Neural cell (in vitro differentiated cells): ENCODE measurements at regions not wholly inside any gene's neighbourhood (a gene's known extent, or its start where the extent isn't known, plus 50 kb on each side); places are given as distances from the start of the nearest gene placed in this dataset.

ENCODE experiments used
- H2AFZ ChIP-seq: fragments of 200-600, 300-800 bp; sonication (generic), shearing (Covaris generic); 2 replicates; pipeline ENCODE4 v1.6.0; 2014; ENCODE audit warnings: low read depth, mild to moderate bottlenecking, antibody characterized with exemption, low read length, moderate library complexity
- H3F3A ChIP-seq: fragments of 200-600 bp; shearing (Covaris generic); 2 replicates; pipeline ENCODE4 v1.6.1; 2016; ENCODE audit warnings: mild to moderate bottlenecking, moderate library complexity, mixed read lengths, antibody characterized with exemption, low read length; ENCODE audit not compliant: insufficient read depth, poor library complexity, severe bottlenecking
- H3K27ac ChIP-seq: fragments of 200-600, 300-800 bp; sonication (generic), shearing (Covaris generic); 2 replicates; pipeline ENCODE4 v1.5.1; 2014; ENCODE audit warnings: mild to moderate bottlenecking, low read length, moderate library complexity
- H3K27me3 ChIP-seq: fragments of 300-800, 200-600 bp; sonication (generic), shearing (Covaris generic); 2 replicates; pipeline ENCODE4 v1.6.0; 2014; ENCODE audit warnings: mild to moderate bottlenecking, low read depth, low read length, moderate library complexity; ENCODE audit not compliant: insufficient read depth
- H3K36me3 ChIP-seq: fragments of 300-800, 200-600 bp; sonication (generic), shearing (Covaris generic); 2 replicates; pipeline ENCODE4 v1.5.1; 2014; ENCODE audit warnings: mild to moderate bottlenecking, antibody characterized with exemption, low read length, moderate library complexity; ENCODE audit not compliant: insufficient read depth
- H3K4me2 ChIP-seq: fragments of 300-800, 200-600 bp; sonication (generic), shearing (Covaris generic); 2 replicates; pipeline ENCODE4 v1.6.0; 2014; ENCODE audit warnings: mild to moderate bottlenecking, low read length
- H3K4me3 ChIP-seq: fragments of 300-800, 200-600 bp; sonication (generic), shearing (Covaris generic); 2 replicates; pipeline ENCODE4 v1.5.1; 2014; ENCODE audit warnings: mild to moderate bottlenecking, low read length, moderate library complexity
- H3K79me2 ChIP-seq: fragments of 200-600 bp; shearing (Covaris generic); replicated peaks from 2 replicates; pipeline ENCODE4 v1.6.0; 2014; ENCODE audit warnings: mild to moderate bottlenecking, low read length, moderate library complexity; ENCODE audit not compliant: insufficient read depth
- H3K9ac ChIP-seq: fragments of 300-800, 200-600 bp; sonication (generic), shearing (Covaris generic); 2 replicates; pipeline ENCODE4 v1.6.1; 2016; ENCODE audit warnings: mild to moderate bottlenecking, low read length, mixed read lengths
- H3K9me2 ChIP-seq: fragments of 200-600 bp; shearing (Covaris generic); 2 replicates; pipeline ENCODE4 v1.6.1; 2016; ENCODE audit warnings: mild to moderate bottlenecking, low read length, mixed read lengths; ENCODE audit not compliant: insufficient read depth
- H3K9me3 ChIP-seq: fragments of 200-600, 300-800 bp; sonication (generic), shearing (Covaris generic); 2 replicates; pipeline ENCODE4 v1.6.1; 2016; ENCODE audit warnings: mild to moderate bottlenecking, mixed run types, low read length, moderate library complexity, mixed read lengths
- H4K20me1 ChIP-seq: fragments of 200-600 bp; shearing (Covaris generic); 2 replicates; pipeline ENCODE4 v1.6.1; 2016; ENCODE audit warnings: mild to moderate bottlenecking, mixed run types; ENCODE audit not compliant: insufficient read depth
- EP300 ChIP-seq: fragments of 450-650 bp; conservative IDR thresholded peaks from 2 replicates; pipeline ENCODE4 v1.6.1; 2014; ENCODE audit warnings: antibody characterized with exemption, mild to moderate bottlenecking, moderate library complexity; ENCODE audit not compliant: poor library complexity, severe bottlenecking
- EZH2 ChIP-seq: fragments of 200-600, 300-800 bp; shearing (Covaris generic), sonication (generic); IDR thresholded peaks from 2 replicates; pipeline ENCODE4 v1.6.1; 2014; ENCODE audit warnings: antibody characterized with exemption, low read length, borderline replicate concordance, mild to moderate bottlenecking; ENCODE audit not compliant: insufficient read depth, poor library complexity, severe bottlenecking
- MXI1 ChIP-seq: fragments of 450-650 bp; conservative IDR thresholded peaks from 2 replicates; pipeline ENCODE4 v1.6.1; 2014; ENCODE audit warnings: antibody characterized with exemption, mild to moderate bottlenecking; ENCODE audit not compliant: poor library complexity, severe bottlenecking
- POLR2AphosphoS5 ChIP-seq: IDR thresholded peaks from 2 replicates; pipeline ENCODE4 v1.6.1; 2012
- RAD21 ChIP-seq: fragments of 450-650 bp; conservative IDR thresholded peaks from 2 replicates; pipeline ENCODE4 v1.6.1; 2014; ENCODE audit warnings: antibody characterized with exemption, mild to moderate bottlenecking, moderate library complexity
- SMC3 ChIP-seq: fragments of 450-650 bp; conservative IDR thresholded peaks from 2 replicates; pipeline ENCODE4 v1.6.1; 2014; ENCODE audit warnings: antibody characterized with exemption, mild to moderate bottlenecking, moderate library complexity; ENCODE audit not compliant: poor library complexity
- TAF1 ChIP-seq: IDR thresholded peaks from 2 replicates; pipeline ENCODE4 v1.6.1; 2012; ENCODE audit warnings: low read depth
- TF ChIP-seq, protein P1 (sequence below): fragments of 450-650 bp; IDR thresholded peaks from 2 replicates; pipeline ENCODE4 v1.5.1; 2014; ENCODE audit warnings: antibody characterized with exemption, mild to moderate bottlenecking, moderate library complexity; ENCODE audit not compliant: poor library complexity, severe bottlenecking
- TF ChIP-seq, protein P2 (sequence below): IDR thresholded peaks from 2 replicates; pipeline ENCODE4 v1.6.1; 2012; ENCODE audit warnings: borderline replicate concordance

DNA sequence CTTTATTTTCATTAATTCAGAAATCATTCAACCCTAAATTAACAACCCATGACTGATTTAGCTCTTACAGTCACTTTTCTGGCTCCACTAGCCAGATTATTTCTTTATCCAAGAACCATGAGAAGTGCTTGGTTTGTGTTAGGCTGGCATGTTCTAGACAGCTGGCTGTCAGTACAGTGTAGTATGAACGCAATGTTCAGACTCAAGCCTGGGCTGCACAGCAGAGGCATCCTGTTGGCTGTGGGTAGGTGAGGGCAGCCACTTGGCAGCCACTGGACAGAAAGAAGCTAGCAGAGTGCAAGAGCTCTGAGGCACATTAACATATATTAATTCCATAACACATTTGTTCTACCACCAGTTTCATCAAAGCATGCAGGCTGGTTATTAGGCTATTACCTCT, 522.9 kb upstream of the FSHR start:
- no peak overlapping the region for H3K27ac ChIP-seq
- no peaks in the 10 kb centered on the region for H4K20me1 ChIP-seq
- no peaks in the 10 kb centered on the region for H3K9me3 ChIP-seq
- TF ChIP-seq MXI1 (no peak), SMC3 (no peak), TAF1 (no peak), POLR2AphosphoS5 (no peak), EP300 (no peak), EZH2 (no peak), RAD21 (no peak)
- TF ChIP-seq, protein P1, sequence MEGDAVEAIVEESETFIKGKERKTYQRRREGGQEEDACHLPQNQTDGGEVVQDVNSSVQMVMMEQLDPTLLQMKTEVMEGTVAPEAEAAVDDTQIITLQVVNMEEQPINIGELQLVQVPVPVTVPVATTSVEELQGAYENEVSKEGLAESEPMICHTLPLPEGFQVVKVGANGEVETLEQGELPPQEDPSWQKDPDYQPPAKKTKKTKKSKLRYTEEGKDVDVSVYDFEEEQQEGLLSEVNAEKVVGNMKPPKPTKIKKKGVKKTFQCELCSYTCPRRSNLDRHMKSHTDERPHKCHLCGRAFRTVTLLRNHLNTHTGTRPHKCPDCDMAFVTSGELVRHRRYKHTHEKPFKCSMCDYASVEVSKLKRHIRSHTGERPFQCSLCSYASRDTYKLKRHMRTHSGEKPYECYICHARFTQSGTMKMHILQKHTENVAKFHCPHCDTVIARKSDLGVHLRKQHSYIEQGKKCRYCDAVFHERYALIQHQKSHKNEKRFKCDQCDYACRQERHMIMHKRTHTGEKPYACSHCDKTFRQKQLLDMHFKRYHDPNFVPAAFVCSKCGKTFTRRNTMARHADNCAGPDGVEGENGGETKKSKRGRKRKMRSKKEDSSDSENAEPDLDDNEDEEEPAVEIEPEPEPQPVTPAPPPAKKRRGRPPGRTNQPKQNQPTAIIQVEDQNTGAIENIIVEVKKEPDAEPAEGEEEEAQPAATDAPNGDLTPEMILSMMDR = no peak
- TF ChIP-seq, protein P2, sequence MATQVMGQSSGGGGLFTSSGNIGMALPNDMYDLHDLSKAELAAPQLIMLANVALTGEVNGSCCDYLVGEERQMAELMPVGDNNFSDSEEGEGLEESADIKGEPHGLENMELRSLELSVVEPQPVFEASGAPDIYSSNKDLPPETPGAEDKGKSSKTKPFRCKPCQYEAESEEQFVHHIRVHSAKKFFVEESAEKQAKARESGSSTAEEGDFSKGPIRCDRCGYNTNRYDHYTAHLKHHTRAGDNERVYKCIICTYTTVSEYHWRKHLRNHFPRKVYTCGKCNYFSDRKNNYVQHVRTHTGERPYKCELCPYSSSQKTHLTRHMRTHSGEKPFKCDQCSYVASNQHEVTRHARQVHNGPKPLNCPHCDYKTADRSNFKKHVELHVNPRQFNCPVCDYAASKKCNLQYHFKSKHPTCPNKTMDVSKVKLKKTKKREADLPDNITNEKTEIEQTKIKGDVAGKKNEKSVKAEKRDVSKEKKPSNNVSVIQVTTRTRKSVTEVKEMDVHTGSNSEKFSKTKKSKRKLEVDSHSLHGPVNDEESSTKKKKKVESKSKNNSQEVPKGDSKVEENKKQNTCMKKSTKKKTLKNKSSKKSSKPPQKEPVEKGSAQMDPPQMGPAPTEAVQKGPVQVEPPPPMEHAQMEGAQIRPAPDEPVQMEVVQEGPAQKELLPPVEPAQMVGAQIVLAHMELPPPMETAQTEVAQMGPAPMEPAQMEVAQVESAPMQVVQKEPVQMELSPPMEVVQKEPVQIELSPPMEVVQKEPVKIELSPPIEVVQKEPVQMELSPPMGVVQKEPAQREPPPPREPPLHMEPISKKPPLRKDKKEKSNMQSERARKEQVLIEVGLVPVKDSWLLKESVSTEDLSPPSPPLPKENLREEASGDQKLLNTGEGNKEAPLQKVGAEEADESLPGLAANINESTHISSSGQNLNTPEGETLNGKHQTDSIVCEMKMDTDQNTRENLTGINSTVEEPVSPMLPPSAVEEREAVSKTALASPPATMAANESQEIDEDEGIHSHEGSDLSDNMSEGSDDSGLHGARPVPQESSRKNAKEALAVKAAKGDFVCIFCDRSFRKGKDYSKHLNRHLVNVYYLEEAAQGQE = no peak
- H3K36me3 ChIP-seq = no peaks in the 10 kb centered on the region
- no peaks in the 10 kb centered on the region for H3K79me2 ChIP-seq
- no peak overlapping the region for H2AFZ ChIP-seq
- no peaks in the 10 kb centered on the region for H3K27me3 ChIP-seq
- no peaks in the 10 kb centered on the region for H3F3A ChIP-seq
- H3K9me2 ChIP-seq = no peaks in the 10 kb centered on the region
- no peak overlapping the region for H3K4me3 ChIP-seq
- H3K4me2 ChIP-seq = no peak overlapping the region
- no peak overlapping the region for H3K9ac ChIP-seq

GRCh38 chr2:49664827-49665226, 510.5 kb upstream of the FSHR start:
- no peaks in the 10 kb centered on the region for H3F3A ChIP-seq
- H3K9me3 ChIP-seq = no peaks in the 10 kb centered on the region
- no peaks in the 10 kb centered on the region for H3K9me2 ChIP-seq
- H3K27me3 ChIP-seq = no peaks in the 10 kb centered on the region
- no peak overlapping the region for H3K27ac ChIP-seq
- no peak overlapping the region for H3K4me3 ChIP-seq
- H3K9ac ChIP-seq = no peak overlapping the region
- TF ChIP-seq EP300 (no peak), RAD21 (no peak), EZH2 (no peak), SMC3 (no peak), MXI1 (no peak), POLR2AphosphoS5 (no peak), TAF1 (no peak)
- TF ChIP-seq, protein P1 = no peak
- TF ChIP-seq, protein P2 = no peak
- H3K4me2 ChIP-seq = no peak overlapping the region
- no peaks in the 10 kb centered on the region for H4K20me1 ChIP-seq
- H2AFZ ChIP-seq = no peak overlapping the region
- H3K79me2 ChIP-seq = no peaks in the 10 kb centered on the region
- H3K36me3 ChIP-seq = no peaks in the 10 kb centered on the region
